GM19351 (cell line): ENCODE measurements at regions not wholly inside any gene's neighbourhood (a gene's known extent, or its start where the extent isn't known, plus 50 kb on each side); places are given as distances from the start of the nearest gene placed in this dataset.

Experiments used
- ATAC-seq: cut with Tn5 transposase; IDR thresholded peaks from one replicate; pipeline ENCODE4 v1.9.1; 2021; ENCODE audit warnings: mild to moderate bottlenecking, moderate library complexity; ENCODE audit not compliant: unreplicated experiment

GRCh38 chr22:48371391-48371790 lies 1456.3 kb downstream of the BRD1 start:
- no peak for ATAC-seq

- no peak for ATAC-seq
Observed at GRCh38 chr22:48370508-48371325, 1457.0 kb downstream of the BRD1 start.

GRCh38 chr22:48369789-48370507 lies 1457.7 kb downstream of the BRD1 start:
- no peak for ATAC-seq

- ATAC-seq, result no peak
Observed at GRCh38 chr22:48368975-48369525, 1458.6 kb downstream of the BRD1 start.

GRCh38 chr22:48367731-48368130 lies 1459.9 kb downstream of the BRD1 start:
- ATAC-seq, result no peak

GRCh38 chr22:48366591-48366990 lies 1461.1 kb downstream of the BRD1 start:
- no peak for ATAC-seq

- no peak for ATAC-seq
Observed at GRCh38 chr22:48366056-48366455, 1461.6 kb downstream of the BRD1 start.

- no peak for ATAC-seq
Observed at GRCh38 chr22:48365386-48365785, 1462.3 kb downstream of the BRD1 start.

- no peak for ATAC-seq
Observed at GRCh38 chr22:48362721-48363404, 1464.8 kb downstream of the BRD1 start.

GRCh38 chr22:48361099-48361639 lies 1466.5 kb downstream of the BRD1 start:
- no peak for ATAC-seq

- ATAC-seq, result no peak
Observed at GRCh38 chr22:48359613-48359965, 1468.1 kb downstream of the BRD1 start.

GRCh38 chr22:48358886-48359612 lies 1468.6 kb downstream of the BRD1 start:
- ATAC-seq, result no peak

- ATAC-seq, result no peak
Observed at GRCh38 chr22:48357961-48358360, 1469.7 kb downstream of the BRD1 start.

GRCh38 chr22:48357196-48357595 lies 1470.5 kb downstream of the BRD1 start:
- ATAC-seq, result no peak

GRCh38 chr22:48356731-48357130 lies 1470.9 kb downstream of the BRD1 start:
- no peak for ATAC-seq

GRCh38 chr22:48354096-48354495 lies 1473.6 kb downstream of the BRD1 start:
- ATAC-seq, result no peak

- ATAC-seq, result no peak
Observed at GRCh38 chr22:48353116-48353947, 1474.3 kb downstream of the BRD1 start.

- no peak for ATAC-seq
Observed at GRCh38 chr22:48352086-48352911, 1475.4 kb downstream of the BRD1 start.
